ENCODE measurements at regions not wholly inside any gene's neighbourhood (a gene's known extent, or its start where the extent isn't known, plus 50 kb on each side); places are given as distances from the start of the nearest gene placed in this dataset.

- no peak overlapping the region for H3K4me3 Mint-ChIP-seq (ENCODE audit: low read depth)
- no peak for TF ChIP-seq CTCF (IDR thresholded peaks at IDR 0.05; ENCODE audit: unreplicated experiment)
- H3K36me3 Mint-ChIP-seq (ENCODE audit: insufficient read depth), result no peaks in the 10 kb centered on the region
- H3K27ac Mint-ChIP-seq, result no peak overlapping the region
- no peaks in the 10 kb centered on the region for H3K9me3 Mint-ChIP-seq (ENCODE audit: low read depth)
- DNase-seq (ENCODE audit: low spot score, unreplicated experiment), result no peak
- H3K4me1 Mint-ChIP-seq (ENCODE audit: low read depth), result peaks cover 7% of the 10 kb centered on the region
- no peaks in the 10 kb centered on the region for H3K27me3 Mint-ChIP-seq
Measured at GRCh38 chr14:56044196-56044595, 74.0 kb upstream of the PELI2 start.

DNA sequence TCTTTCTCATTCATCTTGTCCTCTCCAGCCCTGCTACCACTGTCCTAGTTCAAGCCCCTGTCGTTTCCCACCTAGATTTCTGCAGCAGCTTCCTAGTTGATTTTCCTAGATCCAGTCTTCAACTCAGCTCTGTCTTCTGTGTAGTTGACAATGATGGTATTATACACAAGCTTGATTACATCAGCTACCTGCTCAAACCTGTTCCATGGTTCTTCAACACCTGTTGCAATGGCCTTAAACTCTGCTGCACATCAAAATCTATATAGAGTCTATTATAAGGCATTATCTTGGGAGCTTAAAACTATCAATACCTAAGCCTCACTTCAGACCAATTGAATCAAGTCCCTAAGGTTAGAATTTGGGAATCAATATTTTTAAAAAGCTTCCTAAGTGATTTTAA, 71.7 kb upstream of the PELI2 start:
- H3K4me3 Mint-ChIP-seq (ENCODE audit: low read depth), result no peak overlapping the region
- H3K9me3 Mint-ChIP-seq (ENCODE audit: low read depth), result no peaks in the 10 kb centered on the region
- no peak for TF ChIP-seq CTCF (IDR thresholded peaks at IDR 0.05; ENCODE audit: unreplicated experiment)
- peaks cover 5% of the 10 kb centered on the region for H3K27me3 Mint-ChIP-seq
- peaks cover 7% of the 10 kb centered on the region for H3K4me1 Mint-ChIP-seq (ENCODE audit: low read depth)
- H3K27ac Mint-ChIP-seq, result no peak overlapping the region
- no peak for DNase-seq (ENCODE audit: low spot score, unreplicated experiment)
- no peaks in the 10 kb centered on the region for H3K36me3 Mint-ChIP-seq (ENCODE audit: insufficient read depth)

DNA sequence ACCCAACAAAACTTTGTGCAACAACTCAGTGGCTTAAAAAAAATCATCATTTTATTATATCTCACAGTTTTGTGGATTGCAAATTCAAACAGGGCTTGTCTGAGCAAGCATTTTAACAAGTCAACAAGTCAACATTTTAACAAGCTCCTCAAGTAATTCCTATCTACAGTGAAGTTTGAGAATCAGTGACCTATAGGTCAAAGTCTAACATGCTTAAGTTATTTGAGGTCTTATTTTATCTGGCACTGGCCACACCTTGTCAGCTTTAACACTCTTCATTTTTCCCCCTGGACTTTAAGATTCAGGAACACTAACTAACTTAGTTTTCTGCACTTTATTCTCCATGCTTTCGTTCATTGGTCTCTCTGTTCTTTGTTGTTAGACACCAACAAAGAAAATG, 71.2 kb upstream of the PELI2 start:
- peaks cover 7% of the 10 kb centered on the region for H3K4me1 Mint-ChIP-seq (ENCODE audit: low read depth)
- no peak overlapping the region for H3K4me3 Mint-ChIP-seq (ENCODE audit: low read depth)
- H3K27me3 Mint-ChIP-seq, result peaks cover 8% of the 10 kb centered on the region
- DNase-seq (ENCODE audit: low spot score, unreplicated experiment), result no peak
- no peaks in the 10 kb centered on the region for H3K36me3 Mint-ChIP-seq (ENCODE audit: insufficient read depth)
- no peaks in the 10 kb centered on the region for H3K9me3 Mint-ChIP-seq (ENCODE audit: low read depth)
- no peak overlapping the region for H3K27ac Mint-ChIP-seq
- TF ChIP-seq CTCF (IDR thresholded peaks at IDR 0.05; ENCODE audit: unreplicated experiment), result no peak

GRCh38 chr14:56049536-56049935, 68.7 kb upstream of the PELI2 start:
- no peaks in the 10 kb centered on the region for H3K9me3 Mint-ChIP-seq (ENCODE audit: low read depth)
- no peaks in the 10 kb centered on the region for H3K36me3 Mint-ChIP-seq (ENCODE audit: insufficient read depth)
- DNase-seq (ENCODE audit: low spot score, unreplicated experiment), result no peak
- no peak overlapping the region for H3K4me3 Mint-ChIP-seq (ENCODE audit: low read depth)
- peaks cover 11% of the 10 kb centered on the region for H3K27me3 Mint-ChIP-seq
- no peak for TF ChIP-seq CTCF (IDR thresholded peaks at IDR 0.05; ENCODE audit: unreplicated experiment)
- H3K27ac Mint-ChIP-seq, result no peak overlapping the region
- peaks cover 6% of the 10 kb centered on the region for H3K4me1 Mint-ChIP-seq (ENCODE audit: low read depth)

DNA sequence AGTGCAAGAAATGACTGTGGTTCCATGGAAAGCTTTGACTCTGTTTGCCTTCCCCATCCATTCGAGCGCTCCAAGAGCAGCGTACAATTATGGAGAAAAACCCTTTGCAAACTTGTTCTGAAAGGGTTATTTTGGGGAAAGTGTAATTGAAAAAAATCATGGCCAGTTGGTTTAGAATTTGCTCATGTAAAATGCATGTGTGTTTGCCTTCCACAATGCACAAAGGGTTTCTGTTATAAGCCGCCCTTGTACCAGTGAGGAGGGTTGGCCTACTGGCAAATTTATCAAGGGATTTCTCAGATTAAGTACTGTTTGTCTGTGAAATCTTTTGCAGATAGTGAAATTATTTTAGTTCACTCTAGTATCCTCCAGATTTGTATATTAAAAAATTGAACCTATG, 62.7 kb upstream of the PELI2 start:
- no peak overlapping the region for H3K4me3 Mint-ChIP-seq (ENCODE audit: low read depth)
- no peak overlapping the region for H3K27ac Mint-ChIP-seq
- no peak for DNase-seq (ENCODE audit: low spot score, unreplicated experiment)
- H3K4me1 Mint-ChIP-seq (ENCODE audit: low read depth), result peaks cover 15% of the 10 kb centered on the region
- no peak for TF ChIP-seq CTCF (IDR thresholded peaks at IDR 0.05; ENCODE audit: unreplicated experiment)
- H3K27me3 Mint-ChIP-seq, result peaks cover 11% of the 10 kb centered on the region
- H3K9me3 Mint-ChIP-seq (ENCODE audit: low read depth), result no peaks in the 10 kb centered on the region
- H3K36me3 Mint-ChIP-seq (ENCODE audit: insufficient read depth), result no peaks in the 10 kb centered on the region

Measured in progenitor cell of endocrine pancreas (in vitro differentiated cells).